ENCODE measurements at regions not wholly inside any gene's neighbourhood (a gene's known extent, or its start where the extent isn't known, plus 50 kb on each side); places are given as distances from the start of the nearest gene placed in this dataset.

- peak; percentile 14; the same call in 1 of the 2 replicates for TF ChIP-seq SMC3 (IDR thresholded peaks at IDR 0.05; ENCODE audit: low read length)
- no peak for TF ChIP-seq PAWR (CRISPR knock-in tag; IDR thresholded peaks at IDR 0.05; ENCODE audit: borderline replicate concordance)
- no peak for TF ChIP-seq ATM (IDR thresholded peaks at IDR 0.05; ENCODE audit: borderline replicate concordance)
- no peak for TF ChIP-seq ZNF326 (CRISPR knock-in tag; IDR thresholded peaks at IDR 0.05; ENCODE audit: borderline replicate concordance)
- TF ChIP-seq NKX3-1 (CRISPR knock-in tag; IDR thresholded peaks at IDR 0.05): no peak
- no peak for TF ChIP-seq KIAA2018 (CRISPR knock-in tag; IDR thresholded peaks at IDR 0.05; ENCODE audit: borderline replicate concordance)
- no peak for TF ChIP-seq ZSCAN9 (CRISPR knock-in tag; IDR thresholded peaks at IDR 0.05; ENCODE audit: borderline replicate concordance)
- TF ChIP-seq ZNF317 (CRISPR knock-in tag; IDR thresholded peaks at IDR 0.05): no peak
- TF ChIP-seq SOX5 (CRISPR knock-in tag; IDR thresholded peaks at IDR 0.05; ENCODE audit: borderline replicate concordance): no peak
- no peak for TF ChIP-seq ZNF597 (CRISPR knock-in tag; IDR thresholded peaks at IDR 0.05)
- TF ChIP-seq CSRNP2 (CRISPR knock-in tag; conservative IDR thresholded peaks at IDR 0.05; ENCODE audit: low read depth): no peak
- no peak for TF ChIP-seq PRDM4 (CRISPR knock-in tag; IDR thresholded peaks at IDR 0.05; ENCODE audit: borderline replicate concordance)
- TF ChIP-seq ATF5 (CRISPR knock-in tag; IDR thresholded peaks at IDR 0.05; ENCODE audit: low read depth): no peak
- no peak for TF ChIP-seq MIER2 (CRISPR knock-in tag; IDR thresholded peaks at IDR 0.05)
- TF ChIP-seq SNAI1 (CRISPR knock-in tag; IDR thresholded peaks at IDR 0.05; ENCODE audit: borderline replicate concordance): no peak
Observed at GRCh38 chr7:149381245-149381644, 79.6 kb downstream of the ZNF777 start (continued).

Data from HepG2 (cell line).